K562 (cell line): ENCODE measurements at regions not wholly inside any gene's neighbourhood (a gene's known extent, or its start where the extent isn't known, plus 50 kb on each side); places are given as distances from the start of the nearest gene placed in this dataset.

Experiments
- ATAC-seq: fragments of 200-7000 bp; cut with Tn5 transposase; 3 replicates; pipeline ENCODE4 v1.9.1; 2020; ENCODE audit warnings: moderate library complexity
- BruUV-seq: library from RNA; stranded (reverse); fragments of 400-500 nt; replicated peaks from 2 replicates; lab custom pipeline; 2021; lab: Mats Ljungman, UMichigan
- CTCF ChIA-PET: fragments of 300-600 bp; formaldehyde crosslinking; extraction: SDS; loops from one replicate; lab custom pipeline; 2021; ENCODE audit warnings: low intra/inter-chr PET ratio; lab: Yijun Ruan, JAX
- POLR2A ChIA-PET: fragments of 300-600, 350-650 bp; sonication (Branson Sonifier 250); formaldehyde crosslinking; extraction: SDS; loops from one replicate; lab custom pipeline; 2021; ENCODE audit warnings: antibody characterized with exemption, inconsistent platforms; lab: Yijun Ruan, JAX
- DNase-seq, 4 experiments: peaks; one replicate each; pipeline versions ENCODE4 v3.0.0 to v3.0.0-alpha.2; 2011 to 2018; ENCODE audit warnings: low spot score in 3 of 4, mixed read lengths in 3 of 4; ENCODE audit errors: extremely low read depth in 1 of 4
- FAIRE-seq: peaks from 2 replicates; lab custom pipeline; 2011; peaks lifted over from hg19 to GRCh38; lab: Jason Lieb, UNC
- H2AFZ ChIP-seq: 2 replicates; pipeline ENCODE4 v1.6.0; 2011; ENCODE audit warnings: low read depth, low read length, control low read depth, inconsistent platforms
- H3K27ac ChIP-seq: fragments of 200-600 bp; 3 replicates; pipeline ENCODE4 v1.8.0; 2011; ENCODE audit warnings: low read depth, mild to moderate bottlenecking, control low read depth, inconsistent platforms, low read length, moderate library complexity, mixed read lengths; ENCODE audit errors: extremely low read depth
- H3K27me3 ChIP-seq, 2 experiments: fragments of 300-600 bp in 1 of 2; 2 replicates in 1 of 2; 3 replicates in 1 of 2; pipeline versions ENCODE4 v1.6.0 to v1.8.0; 2011; ENCODE audit warnings: inconsistent platforms in 2 of 2, low read length in 2 of 2, mild to moderate bottlenecking in 1 of 2, mixed read lengths in 1 of 2, moderate library complexity in 1 of 2; ENCODE audit not compliant: control insufficient read depth in 2 of 2, insufficient read depth in 2 of 2
- H3K36me3 ChIP-seq: fragments of 300-600 bp; 3 replicates; pipeline ENCODE4 v1.8.0; 2011; ENCODE audit warnings: mild to moderate bottlenecking, low read length, inconsistent platforms; ENCODE audit not compliant: control insufficient read depth, insufficient read depth
- H3K4me1 ChIP-seq, 2 experiments: fragments of 200-600 bp in 1 of 2; replicated peaks in 1 of 2; 2 replicates in 1 of 2; 3 replicates in 1 of 2; pipeline versions ENCODE4 v1.5.1 to v1.8.0; 2011; ENCODE audit warnings: inconsistent platforms in 2 of 2, low read length in 2 of 2, mild to moderate bottlenecking in 1 of 2, mixed read lengths in 1 of 2, moderate library complexity in 1 of 2; ENCODE audit not compliant: control insufficient read depth in 2 of 2, insufficient read depth in 2 of 2
- H3K4me2 ChIP-seq: 2 replicates; pipeline ENCODE4 v1.6.1; 2011; ENCODE audit warnings: low read length, control low read depth, inconsistent platforms, mixed read lengths; ENCODE audit not compliant: insufficient read depth
- H3K4me3 ChIP-seq: fragments of 200-600 bp; sonication (generic), shearing (Covaris generic); 2 replicates; pipeline ENCODE4 v1.5.1; 2016; ENCODE audit warnings: control low read depth, inconsistent platforms
- H3K79me2 ChIP-seq: fragments of 200-600 bp; 3 replicates; pipeline ENCODE4 v1.8.0; 2011; ENCODE audit warnings: low read length, inconsistent platforms; ENCODE audit not compliant: control insufficient read depth, insufficient read depth
- H3K9ac ChIP-seq, 2 experiments: 2 replicates each; pipeline versions ENCODE4 v1.6.0 to v1.6.1; 2011; ENCODE audit warnings: low read depth in 2 of 2, low read length in 2 of 2, control low read depth in 1 of 2, inconsistent platforms in 1 of 2, mild to moderate bottlenecking in 1 of 2, mixed read lengths in 1 of 2; ENCODE audit not compliant: insufficient read depth in 1 of 2
- H3K9me1 ChIP-seq: one replicate; pipeline ENCODE4 v1.6.0; 2011; ENCODE audit warnings: inconsistent platforms, mild to moderate bottlenecking, low read length, moderate library complexity; ENCODE audit not compliant: control insufficient read depth, insufficient read depth
- H3K9me3 ChIP-seq: replicated peaks from 2 replicates; pipeline ENCODE4 v1.5.1; 2011; ENCODE audit warnings: low read depth, low read length, inconsistent platforms; ENCODE audit not compliant: control insufficient read depth, insufficient read depth
- H4K20me1 ChIP-seq: replicated peaks from 2 replicates; pipeline ENCODE4 v1.6.1; 2011; ENCODE audit warnings: low read length, inconsistent platforms, mixed read lengths; ENCODE audit not compliant: control insufficient read depth, insufficient read depth
- CCAR2 ChIP-seq: fragments of 200-400 bp; formaldehyde crosslinking; IDR thresholded peaks from 2 replicates; pipeline ENCODE4 v1.6.1; 2017; ENCODE audit warnings: mild to moderate bottlenecking, low read depth, low read length
- E2F3 ChIP-seq: fragments of 250-450 bp; sonication (Bioruptor Pico); IDR thresholded peaks from 2 replicates; pipeline ENCODE4 v1.4.0; 2020; ENCODE audit warnings: mild to moderate bottlenecking
- TGIF2 ChIP-seq: sonication (generic); formaldehyde crosslinking; IDR thresholded peaks from 2 replicates; pipeline ENCODE4 v1.8.1; 2022; ENCODE audit warnings: mild to moderate bottlenecking, missing genetic modification reagents, moderate library complexity
- TRIM24 ChIP-seq, 2 experiments: fragments of 450-650 bp; IDR thresholded peaks; 2 replicates each; pipeline ENCODE4 v1.6.1; 2016
- ZNF780A ChIP-seq: fragments of 250-450 bp; sonication (Bioruptor Pico); IDR thresholded peaks from 2 replicates; pipeline ENCODE4 v1.5.0; 2021; ENCODE audit warnings: mild to moderate bottlenecking
- WGBS: fragments of 100-300 bp; shearing (Covaris generic); methylation state at CpG from one replicate; pipeline ENCODE4 v1.1.6; 2016; ENCODE audit warnings: low coverage, mixed read lengths; ENCODE audit not compliant: insufficient coverage; ENCODE audit errors: missing lambda C conversion rate; 5-methylcytosine and 5-hydroxymethylcytosine counted together
- in situ Hi-C: fragments of 300-500 bp; cut with MboI; formaldehyde crosslinking; loops from 4 replicates; pipeline ENCODE4 v1.15.0; 2018; ENCODE audit warnings: inconsistent platforms, mixed read lengths
- intact Hi-C: fragments of 100-400 bp; cut with micrococcal nuclease; formaldehyde crosslinking; loops from 2 replicates; pipeline ENCODE4 v1.14.2; 2022

- no peak for TF ChIP-seq E2F3 (CRISPR knock-in tag)
- TF ChIP-seq ZNF780A (CRISPR knock-in tag), result no peak
- no peak for TF ChIP-seq TGIF2
- no peak for TF ChIP-seq CCAR2
These were observed 195.1 kb upstream of the RTL1 start (continued) for GRCh38 chr14:101098641-101099040.

- H3K27me3 ChIP-seq, result peaks cover 0 to 21% of the 10 kb centered on the region in 2 experiments; a peak in 2 of 5 replicates
- H3K9ac ChIP-seq, result no peak overlapping the region
- peaks cover 0 to 10% of the 10 kb centered on the region in 2 experiments; a peak in 1 of 5 replicates for H3K4me1 ChIP-seq
- H3K36me3 ChIP-seq, result no peaks in the 10 kb centered on the region
- POLR2A ChIA-PET, result no interaction called here
- no peak overlapping the region for H3K27ac ChIP-seq
- no peak for TF ChIP-seq TRIM24 (IDR thresholded peaks at IDR 0.05)
- TF ChIP-seq, all 486 proteins: peak for 0
- FAIRE-seq, result no peak
- H3K79me2 ChIP-seq, result no peaks in the 10 kb centered on the region
- in situ Hi-C loops, result no loop called here
- no peak overlapping the region for H3K4me3 ChIP-seq
- ATAC-seq, result no peak
- WGBS, result 7% methylated on average over 5 of the region's 5 CpGs
- no peak overlapping the region for H2AFZ ChIP-seq
- no peaks in the 10 kb centered on the region for H4K20me1 ChIP-seq
- BruUV-seq, result no TSS peak
- H3K4me2 ChIP-seq, result no peak overlapping the region
- intact Hi-C loops, result no loop called here
- no peak for DNase-seq
- no peaks in the 10 kb centered on the region for H3K9me3 ChIP-seq
- no peaks in the 10 kb centered on the region for H3K9me1 ChIP-seq
- CTCF ChIA-PET, result no interaction called here
These were observed 198.0 kb upstream of the RTL1 start for GRCh38 chr14:101101456-101102056.
